ENCODE measurements at regions not wholly inside any gene's neighbourhood (a gene's known extent, or its start where the extent isn't known, plus 50 kb on each side); places are given as distances from the start of the nearest gene placed in this dataset.

GRCh38 chr5:8871446-8871845 is 674.4 kb downstream of the SEMA5A start:
- TF ChIP-seq GATA2 (IDR thresholded peaks at IDR 0.05; ENCODE audit: insufficient read depth, insufficient read length, low read depth, low read length) (no peak), POLR2A (IDR thresholded peaks at IDR 0.05; ENCODE audit: low read depth, low read length) (no peak), CTCF (IDR thresholded peaks at IDR 0.05; ENCODE audit: extremely low read depth in 1 of 2, insufficient read depth in 1 of 2, low read depth in 1 of 2, low read length in 2 of 2) (no peak), FOS (IDR thresholded peaks at IDR 0.05; ENCODE audit: borderline replicate concordance, insufficient read depth, low read length) (no peak), MYC (IDR thresholded peaks at IDR 0.05; ENCODE audit: low read depth, low read length) (no peak), MAX (IDR thresholded peaks at IDR 0.05; ENCODE audit: insufficient read depth, insufficient read length) (no peak), JUN (IDR thresholded peaks at IDR 0.05; ENCODE audit: borderline replicate concordance, insufficient read depth, insufficient read length, low read depth) (no peak), EZH2 (IDR thresholded peaks at IDR 0.05; ENCODE audit: borderline replicate concordance, low read depth, low read length, severe bottlenecking) (no peak), POLR2AphosphoS5 (IDR thresholded peaks at IDR 0.05; ENCODE audit: insufficient read depth, low read depth, low read length) (no peak)
- intact Hi-C loops (cut with micrococcal nuclease) (no loop called here), dilution Hi-C loops (cut with MboI; ENCODE audit: extremely low pct_ligation_motif_present, low sequenced_read_pairs) (no loop called here)
- H3K27ac ChIP-seq (ENCODE audit: insufficient read depth, low read depth, low read length): no peak overlapping the region
- no peak for FAIRE-seq
- no peaks in the 10 kb centered on the region for H3K27me3 ChIP-seq (ENCODE audit: control insufficient read depth in 2 of 2, insufficient read depth in 2 of 2, low read length in 2 of 2)
- no TSS peak for BruUV-seq (replicated peaks)
- no peak overlapping the region for H3K9ac ChIP-seq (replicated peaks; ENCODE audit: extremely low read depth, insufficient read depth, low read length)
- H3K9me1 ChIP-seq (replicated peaks; ENCODE audit: control insufficient read depth, extremely low read depth, insufficient read depth, low read length): no peaks in the 10 kb centered on the region
- DNase-seq (ENCODE audit: low read depth, low spot score): no peak
- H4K20me1 ChIP-seq (replicated peaks; ENCODE audit: control insufficient read depth, extremely low read depth, insufficient read depth, low read length): no peaks in the 10 kb centered on the region
- no peak overlapping the region for H3K4me3 ChIP-seq (replicated peaks in 1 of 3; ENCODE audit: insufficient read depth in 1 of 3, low read depth in 1 of 3, low read length in 3 of 3)
- no peaks in the 10 kb centered on the region for H3K79me2 ChIP-seq (ENCODE audit: control insufficient read depth, insufficient read depth, low read length)
- ChIA-PET CTCF (no interaction called here), POLR2A (no interaction called here)
- no peaks in the 10 kb centered on the region for H3K36me3 ChIP-seq (ENCODE audit: control insufficient read depth in 2 of 2, extremely low read depth in 1 of 2, insufficient read depth in 2 of 2, low read length in 2 of 2)
- no peak overlapping the region for H2AFZ ChIP-seq (ENCODE audit: low read depth, low read length)
- no peaks in the 10 kb centered on the region for H3K9me3 ChIP-seq (replicated peaks; ENCODE audit: control insufficient read depth, insufficient read depth, low read length)
- no peak overlapping the region for H3K4me2 ChIP-seq (ENCODE audit: insufficient read depth, low read length)
- H3K4me1 ChIP-seq (ENCODE audit: control insufficient read depth, extremely low read depth, insufficient read depth, low read length): no peaks in the 10 kb centered on the region

Measured in endothelial cell of umbilical vein (primary cell).